ELR (cell line): ENCODE measurements at regions not wholly inside any gene's neighbourhood (a gene's known extent, or its start where the extent isn't known, plus 50 kb on each side); places are given as distances from the start of the nearest gene placed in this dataset.
"Not testable (repeated sequence)": the region's sequence is repeated elsewhere in the genome, so short reads cannot be mapped to it uniquely, and the experiment has no call there.

Experiments
- DNase-seq: peaks from one replicate; pipeline ENCODE4 v3.0.0-alpha.2; 2015; ENCODE audit warnings: low read depth

DNA sequence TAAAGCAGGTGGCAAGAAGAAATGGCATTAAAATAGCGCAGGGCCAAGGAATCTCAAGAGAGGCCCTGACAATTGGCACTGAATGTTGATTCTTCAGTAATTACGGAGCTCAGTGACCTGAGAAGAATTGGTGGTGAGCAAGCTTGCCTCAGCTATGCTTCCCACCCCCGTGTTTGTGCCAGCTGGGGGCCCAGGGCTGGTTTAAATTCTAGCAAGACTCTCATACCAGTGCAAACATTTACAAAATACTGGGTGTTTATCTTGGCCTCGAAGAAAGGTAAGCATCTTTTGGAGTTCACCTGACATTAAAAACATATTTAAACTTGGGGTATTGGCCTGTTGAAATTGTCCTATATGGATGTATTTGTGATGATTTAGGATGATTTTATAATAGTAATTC lies 296.7 kb upstream of the USP25 start:
- DNase-seq, result no peak

DNA sequence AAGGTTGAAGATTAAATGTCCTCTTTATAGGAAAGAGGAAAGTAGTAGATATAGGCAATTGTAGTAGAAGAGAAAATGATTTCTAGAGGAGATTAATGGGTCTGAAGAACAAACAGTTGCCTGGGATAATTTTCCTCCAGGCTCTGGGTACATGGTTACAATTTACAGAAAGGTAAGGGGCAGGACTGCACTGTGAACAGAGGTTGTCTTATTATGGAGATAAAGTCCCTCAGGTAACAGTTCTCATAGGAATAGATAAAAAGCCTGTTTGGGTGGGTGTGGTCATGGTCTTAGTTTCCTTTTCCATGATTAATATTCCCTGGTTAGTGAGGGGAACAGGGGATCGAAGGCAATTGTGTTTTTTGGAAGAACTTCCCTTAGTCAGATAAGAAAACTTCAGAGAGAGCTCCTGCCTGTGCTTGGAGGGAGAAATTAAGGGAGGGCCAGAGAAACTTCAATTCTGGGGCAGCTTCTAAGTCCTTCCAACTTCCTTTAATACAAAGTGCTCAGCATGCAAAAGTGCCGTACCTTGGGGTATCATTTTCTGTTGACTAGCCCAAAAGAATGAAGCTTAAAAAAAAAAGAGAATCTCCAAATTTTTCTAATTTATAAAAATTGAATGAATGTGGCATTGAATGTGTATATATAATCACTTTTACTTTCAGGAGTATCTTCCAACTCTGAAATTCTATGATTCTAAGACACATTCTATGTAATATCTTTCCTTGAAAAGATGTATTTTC lies 295.4 kb upstream of the USP25 start:
- no peak for DNase-seq

DNA sequence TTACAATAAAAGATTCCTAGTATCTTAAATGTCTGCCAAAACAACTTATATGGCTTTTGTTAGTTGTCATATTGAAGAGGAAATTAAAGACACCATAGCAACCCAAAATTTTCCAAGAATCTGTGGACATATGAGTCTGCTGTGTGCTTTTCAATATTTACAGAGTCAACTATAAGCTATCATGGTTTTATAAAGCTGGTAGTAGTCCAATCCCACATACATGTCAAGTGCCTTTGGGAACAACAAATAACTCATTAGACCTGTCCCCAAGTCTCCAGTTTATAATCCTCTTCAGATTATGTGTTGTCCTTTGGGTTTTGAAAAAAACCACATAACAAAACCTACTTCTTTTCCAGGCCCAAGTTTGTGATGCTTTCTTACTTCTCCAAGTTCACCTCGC lies 293.8 kb upstream of the USP25 start:
- no peak for DNase-seq

DNA sequence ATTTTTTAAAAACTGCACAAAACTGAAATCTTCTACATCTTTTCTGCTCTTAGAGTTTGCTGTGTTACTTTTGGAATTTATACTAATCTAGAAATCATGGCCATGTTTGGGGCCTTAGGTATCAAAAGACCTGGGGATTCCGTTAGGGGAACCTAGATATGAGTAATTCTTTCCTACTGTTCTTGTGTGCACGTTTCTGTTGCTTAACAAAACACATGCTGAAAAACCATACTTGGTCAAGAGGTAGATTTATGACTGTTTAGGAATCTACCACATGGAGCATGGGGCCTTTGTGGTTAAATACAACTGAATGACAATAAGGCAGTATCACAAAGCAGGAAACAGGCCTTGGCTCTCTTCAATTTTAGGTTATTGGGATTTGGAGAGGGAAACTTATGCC lies 291.9 kb upstream of the USP25 start:
- peak; percentile 16 for DNase-seq

DNA sequence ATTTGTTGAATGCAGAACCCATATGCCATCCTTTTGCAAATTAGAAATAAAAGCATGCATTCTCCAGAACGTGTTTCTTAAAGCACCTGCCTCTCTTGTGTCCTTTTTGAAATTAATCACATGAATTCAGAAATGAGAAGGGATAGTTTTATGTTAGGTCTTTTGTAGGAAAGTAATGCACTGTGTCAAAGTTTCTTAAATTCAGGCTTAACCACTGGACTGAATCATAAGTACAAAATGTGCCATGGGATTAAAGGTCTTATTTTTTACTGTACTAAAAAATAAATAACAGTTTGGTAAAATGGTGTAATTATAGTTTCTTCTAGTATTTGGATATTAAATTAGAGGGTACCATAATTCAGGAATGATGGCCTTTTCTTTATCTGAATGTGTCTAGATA lies 290.1 kb upstream of the USP25 start:
- DNase-seq, result no peak

DNA sequence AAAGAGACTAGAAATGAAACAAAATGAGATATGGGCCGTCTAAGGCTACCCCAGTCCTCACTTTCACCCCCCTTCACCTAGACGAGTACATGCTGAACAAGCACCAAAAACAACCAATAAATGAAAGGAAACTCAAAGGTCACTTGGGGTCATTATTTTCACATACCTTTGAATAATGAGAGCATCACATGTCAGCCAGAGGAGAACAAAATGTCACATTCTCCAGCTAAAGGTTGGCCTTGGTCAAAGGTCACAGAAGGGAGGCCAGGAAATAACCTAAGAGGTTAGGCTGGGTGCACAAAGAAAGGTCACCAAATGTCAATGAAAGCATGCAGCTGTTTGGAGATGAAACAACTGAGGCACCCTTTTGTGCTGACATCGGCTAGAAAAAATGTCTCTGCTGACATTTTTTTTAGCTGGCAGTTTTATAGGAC lies 288.7 kb upstream of the USP25 start:
- DNase-seq, result no peak

DNA sequence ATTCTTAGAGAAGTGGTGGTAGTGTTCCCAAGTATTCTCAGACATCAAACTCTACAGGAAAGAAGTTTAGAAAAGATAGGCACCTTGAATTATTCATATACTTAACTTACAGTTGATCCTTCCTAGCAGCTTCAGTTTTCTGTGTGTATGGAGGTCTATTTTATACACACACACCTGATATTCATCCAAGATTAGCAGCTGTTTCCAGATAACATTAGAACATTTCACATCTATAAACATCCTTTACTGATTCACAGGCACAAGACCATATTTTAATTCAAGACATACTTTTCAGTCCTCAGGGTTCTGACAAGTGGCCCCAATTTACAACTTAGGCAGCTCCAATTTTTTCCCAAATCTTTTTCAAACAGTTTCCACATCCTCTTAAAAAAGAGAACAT lies 287.8 kb upstream of the USP25 start:
- no peak for DNase-seq

DNA sequence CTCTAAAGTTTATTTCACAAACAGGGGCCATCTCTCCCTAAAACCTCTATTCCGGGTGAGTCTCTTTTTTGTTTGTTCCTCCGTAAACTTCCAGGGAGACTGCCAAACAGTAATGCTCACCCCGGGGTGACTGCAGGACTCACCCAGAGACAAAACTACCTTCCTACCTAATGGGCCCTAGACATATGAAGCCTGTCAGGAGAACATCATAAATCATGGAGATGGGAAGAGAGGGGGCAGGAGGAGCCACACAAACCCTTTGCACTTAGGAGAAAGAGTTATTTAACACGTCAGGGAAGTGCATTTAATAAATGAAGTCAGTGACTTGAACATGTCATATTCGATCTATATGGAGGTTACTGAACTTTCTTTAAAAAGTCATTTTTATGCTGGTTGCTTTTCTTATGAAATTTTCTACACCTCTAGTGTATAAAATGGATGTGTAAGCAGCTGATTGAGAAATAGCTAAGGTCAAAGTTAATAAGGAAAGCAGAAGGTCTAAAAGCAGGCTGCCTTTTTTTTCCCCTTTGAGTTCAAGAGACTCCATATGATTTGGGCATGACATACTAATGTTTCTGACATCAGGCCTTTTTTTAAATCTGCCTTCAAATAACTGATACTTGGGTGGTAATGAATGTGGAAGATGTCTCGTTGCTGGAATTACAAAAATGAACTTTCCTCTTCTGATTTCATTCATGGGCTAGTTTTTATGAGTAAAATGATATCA lies 286.9 kb upstream of the USP25 start:
- DNase-seq, result no peak

DNA sequence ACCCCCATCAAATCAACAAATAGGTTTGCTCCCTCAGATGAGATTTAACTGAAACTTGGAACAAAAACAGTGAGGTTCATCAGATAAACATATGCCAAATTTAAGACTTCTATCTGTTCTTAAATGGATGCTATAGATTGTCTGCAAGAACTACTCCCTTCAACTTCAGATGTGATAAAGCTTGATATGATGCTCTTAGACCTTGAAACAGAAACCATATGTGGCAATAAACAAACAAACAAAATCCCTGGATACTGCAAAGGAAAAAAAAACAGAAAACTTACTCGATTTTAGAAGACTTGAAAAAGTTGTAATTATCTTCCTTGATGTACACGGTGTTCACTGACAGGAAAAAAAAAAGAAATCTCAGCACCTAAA lies 286.1 kb upstream of the USP25 start:
- DNase-seq, result no peak

DNA sequence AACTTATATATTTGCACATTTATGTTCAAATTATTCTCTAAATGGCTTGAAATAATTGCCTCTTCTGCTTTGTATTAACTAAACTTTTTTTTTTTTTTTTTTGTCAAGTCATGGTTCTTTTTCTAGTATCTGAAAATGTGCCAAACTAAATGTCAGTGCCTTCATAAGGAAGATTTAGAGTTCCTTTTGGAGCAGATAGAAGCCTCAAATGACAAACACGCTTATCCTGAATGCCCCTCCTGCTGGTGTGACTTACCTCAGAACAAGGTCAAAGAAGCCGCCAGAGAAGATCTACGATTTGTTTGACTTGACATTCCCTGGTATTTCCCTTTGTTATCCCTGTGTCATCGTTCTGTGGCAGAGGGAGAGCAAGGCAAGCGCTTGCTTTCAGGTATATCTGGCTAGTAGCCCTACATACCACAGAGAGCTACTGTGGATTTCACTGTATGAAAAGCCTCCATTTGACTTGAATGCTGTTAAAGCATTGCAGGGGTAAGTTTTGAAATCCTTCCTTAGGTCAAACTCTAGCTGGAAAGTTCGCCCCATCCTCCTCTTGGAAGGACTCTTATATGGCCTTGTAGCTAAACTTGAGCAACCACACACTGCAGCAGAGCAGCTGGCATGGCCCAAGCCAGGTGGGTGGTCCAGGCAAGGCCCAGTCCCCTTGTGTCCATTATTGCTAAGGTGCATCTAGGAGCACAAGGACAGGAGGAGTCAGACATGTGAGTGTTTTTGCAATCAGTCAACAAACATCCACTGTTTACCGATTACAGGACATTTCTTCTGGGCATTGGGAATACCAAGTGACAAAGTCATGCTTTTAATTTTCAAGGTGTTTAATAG lies 285.4 kb upstream of the USP25 start:
- DNase-seq, result no peak

DNA sequence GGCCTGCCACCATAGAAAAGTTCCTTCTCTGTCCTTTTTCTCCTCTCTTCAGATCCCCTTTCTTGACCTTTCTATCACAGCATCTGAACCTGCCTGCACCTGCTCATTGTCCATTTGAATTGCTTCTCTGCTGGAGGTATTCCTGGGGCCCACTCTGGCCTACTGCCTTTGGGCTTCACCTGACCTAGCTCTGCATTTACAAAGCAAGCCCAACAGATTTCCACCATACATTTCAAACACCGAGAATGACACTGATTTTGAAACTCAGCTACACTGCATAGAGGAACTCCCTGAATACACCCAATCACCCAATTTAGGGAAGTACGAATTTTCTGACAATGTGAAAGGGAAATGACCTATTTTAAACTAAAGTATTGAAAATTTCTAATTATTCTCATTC lies 284.5 kb upstream of the USP25 start:
- no peak for DNase-seq

DNA sequence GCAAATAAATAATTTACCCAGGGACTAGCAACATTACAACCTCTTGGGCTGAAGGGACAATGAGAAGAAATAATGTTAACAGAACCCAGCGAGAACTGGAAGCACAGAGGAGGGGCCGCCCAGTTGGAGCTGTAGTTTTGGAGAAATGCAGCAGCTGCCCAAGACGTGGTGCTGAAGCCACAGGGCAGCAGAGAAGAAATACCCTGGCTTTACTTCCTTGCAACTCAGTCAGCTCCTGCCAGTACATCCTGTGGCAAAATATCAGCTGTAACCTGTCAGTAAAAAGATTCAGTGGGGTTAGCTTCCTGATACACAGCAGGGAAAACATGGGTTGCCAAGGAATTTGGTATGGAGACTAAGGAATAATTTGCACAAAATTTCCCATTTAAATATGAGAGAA lies 283.6 kb upstream of the USP25 start:
- no peak for DNase-seq

DNA sequence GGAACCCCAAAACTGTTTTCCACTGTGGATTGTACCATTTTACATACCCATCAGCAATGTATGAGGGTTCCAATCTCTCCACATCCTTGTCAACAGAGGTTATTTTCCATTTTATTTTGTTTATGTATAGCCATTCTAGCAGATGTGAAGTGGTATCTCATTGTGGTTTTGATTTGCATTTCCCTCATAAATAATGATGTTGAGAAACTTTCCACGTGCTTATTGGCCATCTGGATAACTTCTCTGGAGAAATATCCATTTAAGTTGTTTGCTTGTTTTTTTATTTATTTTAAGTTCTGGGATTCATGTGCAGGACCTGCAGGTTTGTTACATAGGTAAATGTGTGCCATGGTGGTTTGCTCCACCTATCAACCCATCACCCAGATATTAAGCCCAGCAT lies 280.2 kb upstream of the USP25 start:
- DNase-seq, result no peak

DNA sequence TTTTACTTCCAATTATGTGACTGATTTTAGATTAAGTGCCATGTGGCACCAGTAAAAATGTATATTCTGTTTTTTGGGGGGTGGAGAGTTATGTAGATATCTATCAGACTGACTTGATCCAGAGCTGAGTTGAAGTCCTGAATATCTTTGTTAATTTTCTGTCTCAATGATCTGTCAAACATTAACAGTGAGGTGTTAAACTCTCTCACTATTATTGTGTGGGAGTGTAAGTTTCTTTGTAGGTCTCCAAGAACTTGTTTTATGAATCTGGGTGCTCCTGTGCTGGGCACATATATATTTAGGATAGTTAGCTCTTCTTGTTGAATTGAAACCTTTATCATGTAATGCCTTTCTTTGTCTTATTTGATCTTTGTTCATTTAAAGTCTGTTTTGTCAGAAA lies 276.5 kb upstream of the USP25 start:
- no peak for DNase-seq

DNA sequence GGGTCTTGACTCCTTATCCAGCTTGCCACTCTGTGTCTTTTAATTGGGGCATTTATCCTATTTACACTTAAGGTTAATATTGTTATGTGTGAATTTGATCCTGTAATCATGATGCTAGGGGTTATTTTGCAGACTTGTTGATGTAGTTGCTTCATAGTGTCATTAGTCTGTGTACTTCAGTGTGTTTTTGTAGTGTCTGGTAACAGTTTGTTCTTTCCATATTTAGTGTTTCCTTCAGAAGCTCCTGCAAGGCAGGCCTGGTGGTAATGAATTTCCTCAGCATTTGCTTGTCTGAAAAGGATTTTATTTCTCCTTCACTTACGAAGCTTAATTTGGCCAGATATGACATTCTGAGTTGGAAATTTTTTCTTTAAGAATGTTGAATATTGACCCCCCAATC lies 276.0 kb upstream of the USP25 start:
- DNase-seq, result not testable (repeated sequence)

DNA sequence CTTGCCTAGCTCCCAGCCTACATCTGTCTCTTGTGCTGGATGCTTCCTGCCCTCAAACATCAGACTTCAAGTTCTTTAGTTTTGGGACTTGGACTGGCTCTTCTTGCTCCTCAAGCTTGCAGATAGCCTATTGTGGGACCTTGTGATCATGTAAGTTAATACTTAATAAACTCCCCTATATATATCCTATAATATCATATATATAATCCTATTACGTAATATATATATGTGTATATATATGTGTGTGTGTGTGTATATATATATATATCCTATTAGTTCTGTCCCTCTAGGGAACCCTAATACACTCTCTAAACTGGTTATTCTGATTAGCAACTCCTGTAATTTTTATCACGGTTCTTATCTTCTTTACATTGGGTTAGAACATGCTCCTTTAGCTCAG lies 274.9 kb upstream of the USP25 start:
- DNase-seq, result not testable (repeated sequence)

DNA sequence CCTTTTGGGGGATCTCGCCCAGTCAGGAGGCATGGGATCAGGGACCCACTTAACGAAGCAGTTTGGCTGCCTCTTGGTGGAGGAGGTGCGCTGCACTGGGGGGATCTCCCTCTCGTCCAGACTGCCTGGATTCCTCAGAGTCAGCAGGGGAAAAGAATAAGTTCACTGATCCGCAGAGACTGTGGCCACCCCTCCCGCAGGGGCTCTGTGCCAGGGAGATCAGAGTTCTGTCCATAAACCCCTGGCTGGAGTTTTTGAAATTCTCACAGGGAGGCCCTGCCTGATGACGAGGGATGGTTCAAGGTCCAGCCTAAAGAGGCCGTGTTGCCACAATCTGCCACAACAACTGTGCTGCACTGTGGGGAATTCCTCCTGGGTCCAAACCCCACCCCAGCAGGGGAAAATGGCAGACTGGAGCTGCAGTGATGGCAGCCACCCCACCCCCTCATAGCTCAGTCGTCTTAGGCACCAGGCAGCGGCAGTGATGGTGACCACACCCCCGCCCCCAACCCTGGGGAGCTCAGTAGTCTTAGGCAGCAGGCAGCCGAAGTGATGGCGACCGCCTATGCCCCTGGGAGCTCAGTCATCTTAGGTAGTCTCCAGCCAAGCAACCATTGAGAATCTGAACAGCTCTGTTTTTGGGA lies 273.8 kb upstream of the USP25 start:
- no peak for DNase-seq

DNA sequence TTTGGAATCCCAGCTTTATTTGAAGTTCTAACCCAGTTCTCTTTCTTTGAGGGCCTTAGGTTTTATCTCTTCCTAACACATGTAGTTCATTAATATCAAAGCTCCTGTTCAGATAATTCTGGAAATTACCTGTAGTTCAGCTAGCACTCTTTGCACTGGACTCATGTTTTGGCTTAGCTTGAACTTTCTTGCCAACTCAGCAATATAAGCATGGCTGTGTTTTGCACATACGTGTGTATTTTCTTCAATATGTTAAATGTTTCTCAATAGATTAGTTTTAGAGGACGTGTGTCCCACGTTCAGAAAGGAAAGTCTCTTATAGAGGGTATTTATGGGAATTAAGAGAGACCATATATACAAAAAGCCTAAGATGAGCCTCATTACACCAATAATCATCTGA lies 271.8 kb upstream of the USP25 start:
- no peak for DNase-seq

DNA sequence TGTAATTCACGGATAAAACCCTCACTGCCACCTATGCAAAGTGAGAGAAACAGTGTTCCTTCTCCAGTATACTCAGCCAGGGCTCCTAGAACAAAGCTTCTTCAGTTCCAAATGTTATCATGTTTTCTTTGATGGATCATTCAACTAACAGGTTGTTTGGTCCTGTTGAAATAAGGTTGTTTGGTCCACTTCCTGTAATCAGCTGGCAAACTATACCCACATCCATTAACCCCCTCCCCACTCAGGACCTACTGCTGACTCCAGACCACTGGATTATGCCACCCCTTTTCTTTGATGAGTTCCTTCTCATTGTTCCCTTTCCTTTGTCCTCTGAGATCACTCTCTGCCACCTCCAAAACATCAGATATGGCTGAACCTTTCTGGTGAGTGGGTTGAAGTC lies 267.7 kb upstream of the USP25 start:
- no peak for DNase-seq

DNA sequence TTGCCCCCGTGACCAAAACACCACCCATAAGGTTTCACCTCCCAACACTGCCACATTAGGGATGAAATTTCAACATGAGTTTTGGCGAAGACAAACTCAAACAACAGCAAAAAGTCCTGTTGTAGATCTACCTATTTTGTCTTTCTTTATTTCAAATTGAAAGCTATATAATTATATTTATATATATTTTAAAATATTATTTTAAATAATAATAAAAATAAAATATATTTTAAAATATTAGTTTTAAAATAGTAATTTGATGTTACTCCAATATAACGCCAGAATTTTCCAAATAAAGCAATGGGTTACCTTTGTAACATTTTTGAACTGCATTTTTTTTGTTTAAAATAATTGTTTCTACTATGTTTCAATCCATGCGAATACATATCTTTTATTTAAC lies 263.5 kb upstream of the USP25 start:
- DNase-seq, result no peak

DNA sequence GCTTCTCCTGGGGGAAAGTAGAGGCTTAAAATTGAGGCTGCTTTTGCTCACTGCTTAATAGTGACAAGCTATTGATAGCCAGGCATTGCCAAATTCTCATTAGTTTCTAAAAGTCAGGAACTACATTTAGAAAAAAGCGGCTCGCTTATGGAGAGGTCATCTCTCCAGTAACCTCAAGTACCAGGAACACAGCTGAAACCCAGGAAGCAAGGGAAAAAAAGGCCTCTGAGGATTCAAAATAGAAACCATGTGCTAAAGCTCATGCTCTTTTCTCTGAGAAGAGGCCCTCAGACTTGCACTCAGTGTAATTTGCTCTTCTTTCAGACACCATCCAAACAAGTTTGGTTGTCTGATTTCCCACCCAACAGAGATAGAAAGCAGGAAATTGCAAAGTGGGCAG lies 261.4 kb upstream of the USP25 start:
- DNase-seq, result no peak
